PC-3 (cell line): ENCODE measurements at regions not wholly inside any gene's neighbourhood (a gene's known extent, or its start where the extent isn't known, plus 50 kb on each side); places are given as distances from the start of the nearest gene placed in this dataset.

Experiments
- CTCF ChIP-seq: fragments of 300-600 bp; sonication (generic); conservative IDR thresholded peaks from 2 replicates; pipeline ENCODE4 v1.5.1; 2017; ENCODE audit warnings: antibody characterized with exemption, low read depth, mild to moderate bottlenecking, low read length
- EZH2phosphoT487 ChIP-seq: fragments of 300-600 bp; sonication (generic); IDR thresholded peaks from 2 replicates; pipeline ENCODE4 v1.6.1; 2018; ENCODE audit warnings: mild to moderate bottlenecking, antibody characterized with exemption, low read length, borderline replicate concordance

- TF ChIP-seq CTCF (no peak), EZH2phosphoT487 (no peak)
Observed at GRCh38 chr5:128645581-128645980, 107.5 kb upstream of the FBN2 start.
